ENCODE measurements at regions not wholly inside any gene's neighbourhood (a gene's known extent, or its start where the extent isn't known, plus 50 kb on each side); places are given as distances from the start of the nearest gene placed in this dataset.

GRCh38 chr2:234840336-234840735, 111.5 kb upstream of the SH3BP4 start:
- H3K56ac ChIP-seq (ENCODE audit: insufficient read length, low read depth, low read length), result no peak overlapping the region
- H3K9ac ChIP-seq (ENCODE audit: extremely low read depth, insufficient read length, low read length), result no peak overlapping the region
- no peaks in the 10 kb centered on the region for H3K23me2 ChIP-seq (ENCODE audit: insufficient read length, low read depth, low read length, poor library complexity, severe bottlenecking)
- Mint-ChIP-seq H3K4me3 (no peak overlapping the region), H3K27me3 (ENCODE audit: low read depth) (no peaks in the 10 kb centered on the region), H3K4me1 (peaks cover 17 to 26% of the 10 kb centered on the region in 2 experiments), H3K36me3 (ENCODE audit: insufficient read depth in 1 of 3, low read depth in 3 of 3) (no peaks in the 10 kb centered on the region), H3K9me3 (no peaks in the 10 kb centered on the region), H3K27ac (peak overlapping the region in 1 of 3 experiments; percentile 11; a peak in 2 of 7 replicates)
- no peak overlapping the region for H4K8ac ChIP-seq (replicated peaks; ENCODE audit: insufficient read length, low read depth, low read length)
- no peaks in the 10 kb centered on the region for H3K9me3 ChIP-seq (ENCODE audit: control insufficient read depth, low read depth, low read length)
- no peak overlapping the region for H4K5ac ChIP-seq (ENCODE audit: insufficient read length, low read depth, low read length)
- H2BK20ac ChIP-seq (ENCODE audit: low read depth, low read length, poor library complexity, severe bottlenecking), result no peak overlapping the region
- peaks cover 4% of the 10 kb centered on the region; the same call in 1 of the 2 replicates for H3K4me1 ChIP-seq (ENCODE audit: insufficient read depth, low read length)
- H4K91ac ChIP-seq (ENCODE audit: insufficient read length, low read depth, low read length), result no peak overlapping the region
- no peak overlapping the region for H3K4me2 ChIP-seq (ENCODE audit: insufficient read depth, insufficient read length, low read length)
- H3K23ac ChIP-seq (ENCODE audit: insufficient read length, low read depth, low read length), result no peak overlapping the region
- no peaks in the 10 kb centered on the region for H4K20me1 ChIP-seq (ENCODE audit: control insufficient read depth, insufficient read depth, insufficient read length)
- H2AK5ac ChIP-seq (ENCODE audit: insufficient read length, low read length), result no peak overlapping the region
- H2BK12ac ChIP-seq (ENCODE audit: insufficient read length, low read depth, low read length), result no peak overlapping the region
- no CpG with 5 or more reads among the region's 5 CpGs for WGBS (ENCODE audit: extremely low coverage, insufficient read length, low lambda C conversion rate)
- H3K27ac ChIP-seq (ENCODE audit: insufficient read length, low read depth, low read length), result no peak overlapping the region
- H2BK120ac ChIP-seq (ENCODE audit: low read depth, low read length, poor library complexity, severe bottlenecking), result no peak overlapping the region
- H3K79me1 ChIP-seq (ENCODE audit: insufficient read depth, low read depth, low read length, poor library complexity, severe bottlenecking), result no peaks in the 10 kb centered on the region
- no peak for TF ChIP-seq CTCF (conservative IDR thresholded peaks at IDR 0.05)
- no peak overlapping the region for H3T11ph ChIP-seq (ENCODE audit: low read length)
- no peak overlapping the region for H3K14ac ChIP-seq (ENCODE audit: insufficient read depth, low read length)
- no peak overlapping the region for H2BK5ac ChIP-seq (ENCODE audit: insufficient read length, low read length)
- DNase-seq, result peak; percentile 55
- no peak overlapping the region for H3K18ac ChIP-seq (ENCODE audit: insufficient read length, low read depth, low read length)
- H3K79me2 ChIP-seq (ENCODE audit: insufficient read depth, low read length), result no peaks in the 10 kb centered on the region
- no peak overlapping the region for H2AFZ ChIP-seq (ENCODE audit: low read length)
- H3K4ac ChIP-seq (ENCODE audit: low read depth, low read length), result no peak overlapping the region
- H2BK15ac ChIP-seq (ENCODE audit: low read depth, low read length), result no peak overlapping the region
- no peaks in the 10 kb centered on the region for H3K27me3 ChIP-seq (ENCODE audit: insufficient read depth, low read length)
